ENCODE measurements at regions not wholly inside any gene's neighbourhood (a gene's known extent, or its start where the extent isn't known, plus 50 kb on each side); places are given as distances from the start of the nearest gene placed in this dataset.
"Not testable (repeated sequence)": the region's sequence is repeated elsewhere in the genome, so short reads cannot be mapped to it uniquely, and the experiment has no call there.

- DNase-seq (ENCODE audit: low read depth), result no peak
Measured at GRCh38 chr22:25281675-25282345, 62.4 kb downstream of the CRYBB2 start.

- DNase-seq (ENCODE audit: low read depth), result no peak
Measured at GRCh38 chr22:25282346-25282670, 62.9 kb downstream of the CRYBB2 start.

GRCh38 chr22:25282671-25283561 is 63.5 kb downstream of the CRYBB2 start:
- no peak for DNase-seq (ENCODE audit: low read depth)

- not testable (repeated sequence) for DNase-seq (ENCODE audit: low read depth)
Measured at GRCh38 chr22:25288481-25288880, 69.0 kb downstream of the CRYBB2 start.

GRCh38 chr22:25301912-25302311 is 82.5 kb downstream of the CRYBB2 start:
- not testable (repeated sequence) for DNase-seq (ENCODE audit: low read depth)

- DNase-seq (ENCODE audit: low read depth), result not testable (repeated sequence)
Measured at GRCh38 chr22:25309586-25309985, 90.1 kb downstream of the CRYBB2 start.

GRCh38 chr22:25311924-25312323 is 92.5 kb downstream of the CRYBB2 start:
- DNase-seq (ENCODE audit: low read depth), result not testable (repeated sequence)

GRCh38 chr22:25318081-25318823 is 98.8 kb downstream of the CRYBB2 start:
- DNase-seq (ENCODE audit: low read depth), result no peak

GRCh38 chr22:25327018-25327755 is 107.7 kb downstream of the CRYBB2 start:
- DNase-seq (ENCODE audit: low read depth), result no peak

GRCh38 chr22:25331050-25331449 is 111.6 kb downstream of the CRYBB2 start:
- DNase-seq (ENCODE audit: low read depth), result no peak

GRCh38 chr22:25331911-25332310 is 112.5 kb downstream of the CRYBB2 start:
- DNase-seq (ENCODE audit: low read depth), result not testable (repeated sequence)

GRCh38 chr22:25332386-25332785 is 112.9 kb downstream of the CRYBB2 start:
- DNase-seq (ENCODE audit: low read depth), result no peak

GRCh38 chr22:25334162-25334490 is 114.7 kb downstream of the CRYBB2 start:
- no peak for DNase-seq (ENCODE audit: low read depth)

GRCh38 chr22:25334631-25335030 is 115.2 kb downstream of the CRYBB2 start:
- DNase-seq (ENCODE audit: low read depth), result not testable (repeated sequence)

GRCh38 chr22:25335276-25335675 is 115.8 kb downstream of the CRYBB2 start:
- not testable (repeated sequence) for DNase-seq (ENCODE audit: low read depth)

GRCh38 chr22:25340536-25340935 is 121.1 kb downstream of the CRYBB2 start:
- not testable (repeated sequence) for DNase-seq (ENCODE audit: low read depth)

- not testable (repeated sequence) for DNase-seq (ENCODE audit: low read depth)
Measured at GRCh38 chr22:25344366-25344765, 124.9 kb downstream of the CRYBB2 start.

GRCh38 chr22:25346859-25347751 is 127.7 kb downstream of the CRYBB2 start:
- DNase-seq (ENCODE audit: low read depth), result no peak

GRCh38 chr22:25347752-25348102 is 128.3 kb downstream of the CRYBB2 start:
- DNase-seq (ENCODE audit: low read depth), result no peak

GRCh38 chr22:25348391-25348790 is 129.0 kb downstream of the CRYBB2 start:
- DNase-seq (ENCODE audit: low read depth), result no peak

- DNase-seq (ENCODE audit: low read depth), result not testable (repeated sequence)
Measured at GRCh38 chr22:25348996-25349395, 129.6 kb downstream of the CRYBB2 start.

Data from renal cortical epithelial cell (primary cell).